ENCODE measurements at regions not wholly inside any gene's neighbourhood (a gene's known extent, or its start where the extent isn't known, plus 50 kb on each side); places are given as distances from the start of the nearest gene placed in this dataset.

DNA sequence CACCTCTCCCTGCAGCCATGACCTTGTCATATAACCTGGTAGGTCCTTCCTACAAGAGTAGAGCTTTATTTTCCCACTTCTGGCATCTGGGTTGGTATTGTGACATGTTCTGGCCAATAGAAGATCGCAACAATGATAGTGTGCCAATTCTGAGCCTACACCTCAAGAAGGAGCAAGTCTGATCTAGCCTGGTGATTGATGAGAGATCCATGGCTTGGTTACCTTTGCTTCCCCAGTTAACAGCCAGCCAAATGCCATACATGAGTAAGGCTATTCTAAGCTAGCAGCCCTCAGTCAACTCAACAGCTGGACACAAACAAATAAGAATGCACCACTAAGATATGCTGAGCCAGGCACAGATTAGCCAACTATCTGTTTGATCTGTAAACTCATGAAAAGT is 226.7 kb downstream of the LMO4 start:
- Mint-ChIP-seq H3K27ac (ENCODE audit: unreplicated experiment) (no peak overlapping the region), H3K27me3 (ENCODE audit: low read depth, unreplicated experiment) (no peaks in the 10 kb centered on the region), H3K4me1 (ENCODE audit: low read depth, unreplicated experiment) (no peaks in the 10 kb centered on the region), H3K36me3 (ENCODE audit: low read depth, unreplicated experiment) (no peaks in the 10 kb centered on the region), H3K4me3 (ENCODE audit: unreplicated experiment) (no peak overlapping the region), H3K9me3 (ENCODE audit: unreplicated experiment) (peaks cover 3% of the 10 kb centered on the region)
- no peak overlapping the region for H3K9ac ChIP-seq (ENCODE audit: low read length)
- H3K4me1 ChIP-seq (ENCODE audit: insufficient read depth, low read length) = no peaks in the 10 kb centered on the region
- no peak for DNase-seq (ENCODE audit: low read depth)
- H4K20me1 ChIP-seq (ENCODE audit: insufficient read depth, low read length) = no peaks in the 10 kb centered on the region
- no peak overlapping the region for H3K4me3 ChIP-seq (ENCODE audit: insufficient read depth, low read depth, low read length)
- no peak for FAIRE-seq
- TF ChIP-seq EZH2 (IDR thresholded peaks at IDR 0.05; ENCODE audit: insufficient read depth, low read length) = no peak
- TF ChIP-seq, protein P1, sequence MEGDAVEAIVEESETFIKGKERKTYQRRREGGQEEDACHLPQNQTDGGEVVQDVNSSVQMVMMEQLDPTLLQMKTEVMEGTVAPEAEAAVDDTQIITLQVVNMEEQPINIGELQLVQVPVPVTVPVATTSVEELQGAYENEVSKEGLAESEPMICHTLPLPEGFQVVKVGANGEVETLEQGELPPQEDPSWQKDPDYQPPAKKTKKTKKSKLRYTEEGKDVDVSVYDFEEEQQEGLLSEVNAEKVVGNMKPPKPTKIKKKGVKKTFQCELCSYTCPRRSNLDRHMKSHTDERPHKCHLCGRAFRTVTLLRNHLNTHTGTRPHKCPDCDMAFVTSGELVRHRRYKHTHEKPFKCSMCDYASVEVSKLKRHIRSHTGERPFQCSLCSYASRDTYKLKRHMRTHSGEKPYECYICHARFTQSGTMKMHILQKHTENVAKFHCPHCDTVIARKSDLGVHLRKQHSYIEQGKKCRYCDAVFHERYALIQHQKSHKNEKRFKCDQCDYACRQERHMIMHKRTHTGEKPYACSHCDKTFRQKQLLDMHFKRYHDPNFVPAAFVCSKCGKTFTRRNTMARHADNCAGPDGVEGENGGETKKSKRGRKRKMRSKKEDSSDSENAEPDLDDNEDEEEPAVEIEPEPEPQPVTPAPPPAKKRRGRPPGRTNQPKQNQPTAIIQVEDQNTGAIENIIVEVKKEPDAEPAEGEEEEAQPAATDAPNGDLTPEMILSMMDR (IDR thresholded peaks at IDR 0.05; ENCODE audit: insufficient read depth, low read depth, low read length) = no peak
- H3K27ac ChIP-seq (ENCODE audit: low read depth, low read length) = no peak overlapping the region
- no peak overlapping the region for H3K4me2 ChIP-seq (ENCODE audit: low read length)
- no peak overlapping the region for H2AFZ ChIP-seq (ENCODE audit: low read depth, low read length)
- no peaks in the 10 kb centered on the region for H3K79me2 ChIP-seq (ENCODE audit: insufficient read depth, low read length)
- H3K9me3 ChIP-seq (ENCODE audit: insufficient read depth, low read depth, low read length) = no peaks in the 10 kb centered on the region
- no peaks in the 10 kb centered on the region for H3K27me3 ChIP-seq (ENCODE audit: insufficient read depth, low read length)
- H3K36me3 ChIP-seq (ENCODE audit: insufficient read depth, low read length) = no peaks in the 10 kb centered on the region

GRCh38 chr1:87556326-87556725 is 227.6 kb downstream of the LMO4 start:
- no peak overlapping the region for H3K9ac ChIP-seq (ENCODE audit: low read length)
- H2AFZ ChIP-seq (ENCODE audit: low read depth, low read length) = no peak overlapping the region
- TF ChIP-seq, protein P1 (IDR thresholded peaks at IDR 0.05; ENCODE audit: insufficient read depth, low read depth, low read length) = no peak
- TF ChIP-seq EZH2 (IDR thresholded peaks at IDR 0.05; ENCODE audit: insufficient read depth, low read length) = no peak
- FAIRE-seq = no peak
- Mint-ChIP-seq H3K27me3 (ENCODE audit: low read depth, unreplicated experiment) (no peaks in the 10 kb centered on the region), H3K4me3 (ENCODE audit: unreplicated experiment) (no peak overlapping the region), H3K27ac (ENCODE audit: unreplicated experiment) (no peak overlapping the region), H3K4me1 (ENCODE audit: low read depth, unreplicated experiment) (no peaks in the 10 kb centered on the region), H3K36me3 (ENCODE audit: low read depth, unreplicated experiment) (no peaks in the 10 kb centered on the region), H3K9me3 (ENCODE audit: unreplicated experiment) (peaks cover 3% of the 10 kb centered on the region)
- H3K4me2 ChIP-seq (ENCODE audit: low read length) = no peak overlapping the region
- no peaks in the 10 kb centered on the region for H3K79me2 ChIP-seq (ENCODE audit: insufficient read depth, low read length)
- H3K4me1 ChIP-seq (ENCODE audit: insufficient read depth, low read length) = no peaks in the 10 kb centered on the region
- no peaks in the 10 kb centered on the region for H3K27me3 ChIP-seq (ENCODE audit: insufficient read depth, low read length)
- DNase-seq (ENCODE audit: low read depth) = peak; percentile 12
- H4K20me1 ChIP-seq (ENCODE audit: insufficient read depth, low read length) = no peaks in the 10 kb centered on the region
- no peaks in the 10 kb centered on the region for H3K36me3 ChIP-seq (ENCODE audit: insufficient read depth, low read length)
- no peak overlapping the region for H3K4me3 ChIP-seq (ENCODE audit: insufficient read depth, low read depth, low read length)
- H3K9me3 ChIP-seq (ENCODE audit: insufficient read depth, low read depth, low read length) = no peaks in the 10 kb centered on the region
- no peak overlapping the region for H3K27ac ChIP-seq (ENCODE audit: low read depth, low read length)

DNA sequence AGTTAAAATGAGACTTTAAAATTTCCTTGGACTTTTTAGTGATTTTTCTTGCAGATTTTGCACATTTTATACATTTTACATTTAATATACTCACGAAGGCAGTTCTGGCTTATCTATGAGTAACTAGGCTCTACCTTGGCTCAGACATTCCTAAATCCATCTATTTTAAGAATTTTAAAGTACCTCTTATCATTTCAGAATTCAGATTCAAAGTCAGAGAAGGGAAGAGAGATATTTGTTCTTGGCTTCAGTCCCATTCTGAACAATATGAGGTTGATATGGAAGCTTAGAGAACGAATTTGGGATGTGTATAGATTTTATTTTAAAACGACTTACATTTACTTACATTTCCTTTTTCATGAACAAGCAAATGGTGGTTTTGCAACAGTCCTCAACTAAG is 230.2 kb downstream of the LMO4 start:
- H3K4me3 Mint-ChIP-seq (ENCODE audit: unreplicated experiment) = no peak overlapping the region
- H3K79me2 ChIP-seq (ENCODE audit: insufficient read depth, low read length) = no peaks in the 10 kb centered on the region
- H3K4me2 ChIP-seq (ENCODE audit: low read length) = no peak overlapping the region
- no peak for DNase-seq (ENCODE audit: low read depth)
- no peak overlapping the region for H3K27ac ChIP-seq (ENCODE audit: low read depth, low read length)
- H3K27ac Mint-ChIP-seq (ENCODE audit: unreplicated experiment) = no peak overlapping the region
- no peaks in the 10 kb centered on the region for H3K27me3 ChIP-seq (ENCODE audit: insufficient read depth, low read length)
- no peaks in the 10 kb centered on the region for H3K4me1 Mint-ChIP-seq (ENCODE audit: low read depth, unreplicated experiment)
- no peaks in the 10 kb centered on the region for H3K4me1 ChIP-seq (ENCODE audit: insufficient read depth, low read length)
- H3K4me3 ChIP-seq (ENCODE audit: insufficient read depth, low read depth, low read length) = no peak overlapping the region
- H3K9me3 Mint-ChIP-seq (ENCODE audit: unreplicated experiment) = no peaks in the 10 kb centered on the region
- H3K9ac ChIP-seq (ENCODE audit: low read length) = no peak overlapping the region
- TF ChIP-seq, protein P1 (IDR thresholded peaks at IDR 0.05; ENCODE audit: insufficient read depth, low read depth, low read length) = no peak
- TF ChIP-seq EZH2 (IDR thresholded peaks at IDR 0.05; ENCODE audit: insufficient read depth, low read length) = no peak
- H3K36me3 Mint-ChIP-seq (ENCODE audit: low read depth, unreplicated experiment) = no peaks in the 10 kb centered on the region
- no peaks in the 10 kb centered on the region for H3K27me3 Mint-ChIP-seq (ENCODE audit: low read depth, unreplicated experiment)
- no peak for FAIRE-seq
- H3K36me3 ChIP-seq (ENCODE audit: insufficient read depth, low read length) = no peaks in the 10 kb centered on the region
- no peaks in the 10 kb centered on the region for H3K9me3 ChIP-seq (ENCODE audit: insufficient read depth, low read depth, low read length)
- H2AFZ ChIP-seq (ENCODE audit: low read depth, low read length) = no peak overlapping the region
- H4K20me1 ChIP-seq (ENCODE audit: insufficient read depth, low read length) = no peaks in the 10 kb centered on the region
